ENCODE measurements at regions not wholly inside any gene's neighbourhood (a gene's known extent, or its start where the extent isn't known, plus 50 kb on each side); places are given as distances from the start of the nearest gene placed in this dataset.

GRCh38 chr9:24460781-24461180, 84.9 kb downstream of the IZUMO3 start:
- no peak overlapping the region for H3K27ac ChIP-seq (replicated peaks)
- no peak overlapping the region for H3K4me3 ChIP-seq (replicated peaks; ENCODE audit: insufficient read depth, low read length)
- TF ChIP-seq REST (IDR thresholded peaks at IDR 0.05; ENCODE audit: insufficient replicate concordance, low read depth): no peak
- DNase-seq (ENCODE audit: low read depth in 1 of 2, low spot score in 1 of 2): no peak
- no peaks in the 10 kb centered on the region for H3K27me3 ChIP-seq (ENCODE audit: insufficient read depth, poor library complexity, severe bottlenecking)

- no peak for TF ChIP-seq REST (IDR thresholded peaks at IDR 0.05; ENCODE audit: insufficient replicate concordance, low read depth)
- no peak for TF ChIP-seq SPI1 (IDR thresholded peaks at IDR 0.05; ENCODE audit: borderline replicate concordance, low read depth)
- TF ChIP-seq CTCF (IDR thresholded peaks at IDR 0.05; ENCODE audit: insufficient read depth, low read length): no peak
- TF ChIP-seq GABPA (IDR thresholded peaks at IDR 0.05; ENCODE audit: low read depth): no peak
- TF ChIP-seq POLR2AphosphoS5 (IDR thresholded peaks at IDR 0.05; ENCODE audit: low read depth): no peak
- no peak for DNase-seq (ENCODE audit: low read depth in 1 of 2, low spot score in 1 of 2)
- no peak overlapping the region for H3K27ac ChIP-seq (replicated peaks)
- H3K27me3 ChIP-seq (ENCODE audit: insufficient read depth, poor library complexity, severe bottlenecking): no peaks in the 10 kb centered on the region
- no peak overlapping the region for H3K4me3 ChIP-seq (replicated peaks; ENCODE audit: insufficient read depth, low read length)
Observed at GRCh38 chr9:24459953-24460352, 85.7 kb downstream of the IZUMO3 start.

- TF ChIP-seq SPI1 (IDR thresholded peaks at IDR 0.05; ENCODE audit: borderline replicate concordance, low read depth) (no peak), GABPA (IDR thresholded peaks at IDR 0.05; ENCODE audit: low read depth) (no peak), REST (IDR thresholded peaks at IDR 0.05; ENCODE audit: insufficient replicate concordance, low read depth) (no peak), POLR2AphosphoS5 (IDR thresholded peaks at IDR 0.05; ENCODE audit: low read depth) (no peak), CTCF (IDR thresholded peaks at IDR 0.05; ENCODE audit: insufficient read depth, low read length) (no peak)
- DNase-seq (ENCODE audit: low read depth in 1 of 2, low spot score in 1 of 2): no peak
- Histone ChIP-seq H3K27me3 (ENCODE audit: insufficient read depth, poor library complexity, severe bottlenecking) (no peaks in the 10 kb centered on the region), H3K27ac (replicated peaks) (no peak overlapping the region), H3K4me3 (replicated peaks; ENCODE audit: insufficient read depth, low read length) (no peak overlapping the region)
Observed at GRCh38 chr9:24451346-24451745, 94.4 kb downstream of the IZUMO3 start.

- DNase-seq (ENCODE audit: low read depth in 1 of 2, low spot score in 1 of 2): no peak
- TF ChIP-seq GABPA (IDR thresholded peaks at IDR 0.05; ENCODE audit: low read depth) (no peak), REST (IDR thresholded peaks at IDR 0.05; ENCODE audit: insufficient replicate concordance, low read depth) (no peak), CTCF (IDR thresholded peaks at IDR 0.05; ENCODE audit: insufficient read depth, low read length) (no peak), SPI1 (IDR thresholded peaks at IDR 0.05; ENCODE audit: borderline replicate concordance, low read depth) (no peak), POLR2AphosphoS5 (IDR thresholded peaks at IDR 0.05; ENCODE audit: low read depth) (no peak)
- Histone ChIP-seq H3K4me3 (replicated peaks; ENCODE audit: insufficient read depth, low read length) (no peak overlapping the region), H3K27me3 (ENCODE audit: insufficient read depth, poor library complexity, severe bottlenecking) (no peaks in the 10 kb centered on the region), H3K27ac (replicated peaks) (no peak overlapping the region)
Observed at GRCh38 chr9:24449976-24450375, 95.7 kb downstream of the IZUMO3 start.

All from HL-60 (cell line).